GM13977 (cell line): ENCODE measurements at regions not wholly inside any gene's neighbourhood (a gene's known extent, or its start where the extent isn't known, plus 50 kb on each side); places are given as distances from the start of the nearest gene placed in this dataset.
"Not testable (repeated sequence)": the region's sequence is repeated elsewhere in the genome, so short reads cannot be mapped to it uniquely, and the experiment has no call there.

Experiments
- DNase-seq: peaks from one replicate; pipeline ENCODE4 v3.0.0; 2012; ENCODE audit warnings: low spot score
- in situ Hi-C: fragments of 300-500 bp; cut with MboI; formaldehyde crosslinking; loops from one replicate; pipeline ENCODE4 v1.12.0; 2022; ENCODE audit warnings: low sequenced_read_pairs, low pct_unique_long_range_greater_than_20kb, mixed read lengths, inconsistent platforms; ENCODE audit not compliant: unreplicated experiment
- TF ChIP-seq, protein P1 (sequence below): IDR thresholded peaks from 2 replicates; pipeline ENCODE4 v1.5.1; 2012; ENCODE audit warnings: mild to moderate bottlenecking, control low read depth; ENCODE audit not compliant: insufficient read depth; ENCODE audit errors: extremely low read depth, missing control alignments

DNA sequence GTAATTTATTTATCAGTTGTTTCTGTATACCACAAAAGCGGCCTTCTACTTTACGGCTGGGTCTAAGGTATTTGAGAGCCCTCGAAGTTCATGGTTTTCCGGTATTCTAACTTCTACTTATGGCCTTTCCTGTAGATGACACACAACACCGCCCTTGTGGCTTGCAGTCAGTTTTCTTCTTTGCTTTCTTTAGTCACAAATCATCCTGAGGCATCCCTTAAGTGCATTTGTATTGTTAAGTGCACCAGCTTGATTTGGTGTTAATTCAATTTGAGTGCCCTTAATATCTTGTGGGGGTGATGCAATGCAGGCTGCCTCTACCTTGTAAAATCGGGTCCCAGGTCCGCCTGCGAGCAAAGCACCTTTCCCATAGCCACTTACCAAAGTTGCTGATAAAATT lies 511.9 kb downstream of the CCDC171 start:
- in situ Hi-C loops: no loop called here
- TF ChIP-seq, protein P1, sequence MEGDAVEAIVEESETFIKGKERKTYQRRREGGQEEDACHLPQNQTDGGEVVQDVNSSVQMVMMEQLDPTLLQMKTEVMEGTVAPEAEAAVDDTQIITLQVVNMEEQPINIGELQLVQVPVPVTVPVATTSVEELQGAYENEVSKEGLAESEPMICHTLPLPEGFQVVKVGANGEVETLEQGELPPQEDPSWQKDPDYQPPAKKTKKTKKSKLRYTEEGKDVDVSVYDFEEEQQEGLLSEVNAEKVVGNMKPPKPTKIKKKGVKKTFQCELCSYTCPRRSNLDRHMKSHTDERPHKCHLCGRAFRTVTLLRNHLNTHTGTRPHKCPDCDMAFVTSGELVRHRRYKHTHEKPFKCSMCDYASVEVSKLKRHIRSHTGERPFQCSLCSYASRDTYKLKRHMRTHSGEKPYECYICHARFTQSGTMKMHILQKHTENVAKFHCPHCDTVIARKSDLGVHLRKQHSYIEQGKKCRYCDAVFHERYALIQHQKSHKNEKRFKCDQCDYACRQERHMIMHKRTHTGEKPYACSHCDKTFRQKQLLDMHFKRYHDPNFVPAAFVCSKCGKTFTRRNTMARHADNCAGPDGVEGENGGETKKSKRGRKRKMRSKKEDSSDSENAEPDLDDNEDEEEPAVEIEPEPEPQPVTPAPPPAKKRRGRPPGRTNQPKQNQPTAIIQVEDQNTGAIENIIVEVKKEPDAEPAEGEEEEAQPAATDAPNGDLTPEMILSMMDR: no peak
- DNase-seq: no peak

- in situ Hi-C loops, DNase-seq: not testable (repeated sequence)
Measured at GRCh38 chr9:16066201-16066600, 513.4 kb downstream of the CCDC171 start.

GRCh38 chr9:16068476-16068875 lies 515.6 kb downstream of the CCDC171 start:
- no peak for DNase-seq
- in situ Hi-C loops: no loop called here
- TF ChIP-seq, protein P1: no peak

DNA sequence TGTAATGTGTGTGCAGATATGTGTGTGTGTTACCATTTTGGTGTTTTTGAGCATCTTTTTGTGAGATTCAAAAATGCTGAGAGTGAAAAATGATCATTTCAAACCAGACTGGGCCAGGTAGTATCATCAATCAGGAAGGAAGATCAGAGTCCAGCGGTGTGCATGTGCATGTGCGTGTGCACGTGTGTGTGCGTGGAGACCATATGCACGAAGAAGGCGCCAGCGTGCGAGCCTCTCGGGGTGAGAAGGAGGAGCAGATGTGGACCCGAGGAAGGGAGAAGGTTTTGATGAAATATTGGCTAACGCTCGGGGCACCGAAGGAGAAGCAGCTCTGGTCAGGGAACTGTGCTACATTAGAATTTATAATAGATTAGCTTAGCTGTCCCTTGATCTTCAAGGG lies 516.4 kb downstream of the CCDC171 start:
- TF ChIP-seq, protein P1: no peak
- in situ Hi-C loops: no loop called here
- no peak for DNase-seq

GRCh38 chr9:16069671-16070454 lies 517.0 kb downstream of the CCDC171 start:
- TF ChIP-seq, protein P1: no peak

DNA sequence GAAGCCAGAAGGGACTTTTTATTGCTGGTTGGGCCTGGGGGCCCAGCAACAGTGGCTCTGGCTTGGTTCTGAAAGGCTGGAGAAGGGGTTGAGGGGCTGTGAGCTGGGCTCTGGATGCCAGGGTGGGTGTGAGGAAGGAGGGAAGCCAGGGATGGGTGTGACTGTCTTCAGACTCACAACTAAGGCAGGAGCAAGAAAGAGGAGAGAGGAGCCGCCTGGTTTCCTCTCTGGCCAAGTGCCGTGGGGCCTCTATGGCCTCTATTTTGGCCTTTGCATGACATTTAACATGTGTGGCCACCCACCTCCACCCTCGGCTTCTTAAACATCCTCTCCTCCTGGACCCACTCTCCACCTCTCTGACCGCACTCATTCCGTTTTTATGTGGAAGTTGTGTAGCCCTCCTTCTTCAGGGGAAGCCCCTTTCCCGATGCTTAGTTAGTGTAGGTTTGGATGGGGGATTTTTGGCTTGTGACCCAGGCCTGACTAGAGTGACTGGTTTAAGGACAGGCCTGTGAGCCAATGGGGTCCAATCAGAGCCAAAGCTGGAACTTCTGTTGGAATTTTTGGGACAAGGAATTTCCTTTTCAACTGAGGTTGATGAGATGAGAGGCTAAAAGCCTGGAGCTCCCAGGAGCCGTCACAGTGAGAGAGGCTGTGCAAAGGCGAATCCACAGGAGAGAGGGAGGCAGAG lies 517.8 kb downstream of the CCDC171 start:
- in situ Hi-C loops: no loop called here
- TF ChIP-seq, protein P1: no peak
- no peak for DNase-seq

More at GRCh38 chr9:16069671-16070454, 517.0 kb downstream of the CCDC171 start:
- no peak for DNase-seq
- in situ Hi-C loops: no loop called here

- no peak for DNase-seq
- TF ChIP-seq, protein P1: no peak
- in situ Hi-C loops: no loop called here
Measured at GRCh38 chr9:16071400-16071799, 518.6 kb downstream of the CCDC171 start.
